SK-N-SH (cell line): ENCODE measurements at regions not wholly inside any gene's neighbourhood (a gene's known extent, or its start where the extent isn't known, plus 50 kb on each side); places are given as distances from the start of the nearest gene placed in this dataset.

Experiments
- CTCF ChIA-PET: fragments of 300-600, 350-600 bp; formaldehyde crosslinking; extraction: SDS; loops from one replicate; lab custom pipeline; 2021; lab: Yijun Ruan, JAX
- POLR2A ChIA-PET: fragments of 350-600 bp; sonication (Branson Sonifier 250); formaldehyde crosslinking; extraction: SDS; loops from one replicate; lab custom pipeline; 2020; ENCODE audit warnings: antibody characterized with exemption, inconsistent platforms; lab: Yijun Ruan, JAX
- DNase-seq: peaks from one replicate; pipeline ENCODE4 v3.0.0; 2012
- H2AFZ ChIP-seq: fragments of 200-600 bp; sonication (generic); 2 replicates; pipeline ENCODE4 v1.8.1; 2016; ENCODE audit warnings: antibody characterized with exemption, mild to moderate bottlenecking, low read depth
- H3F3A ChIP-seq: fragments of 200-600 bp; sonication (generic); replicated peaks from 2 replicates; pipeline ENCODE3; 2016; ENCODE audit warnings: antibody characterized with exemption, mild to moderate bottlenecking; ENCODE audit not compliant: insufficient read depth
- H3K27ac ChIP-seq, 2 experiments: fragments of 200-500 bp in 1 of 2; fragments of 200-600 bp in 1 of 2; sonication (Bioruptor generic) in 1 of 2; sonication (generic), shearing (Covaris generic) in 1 of 2; 2 replicates each; pipeline versions ENCODE4 v1.5.1 to v1.6.1; 2014 to 2016; ENCODE audit warnings: low read depth in 2 of 2, inconsistent platforms in 1 of 2, low read length in 1 of 2, mild to moderate bottlenecking in 1 of 2, mixed read lengths in 1 of 2
- H3K27me3 ChIP-seq: fragments of 200-600 bp; sonication (generic), shearing (Covaris generic); 2 replicates; pipeline ENCODE4 v1.6.1; 2016; ENCODE audit warnings: mixed run types; ENCODE audit not compliant: insufficient read depth
- H3K36me3 ChIP-seq, 2 experiments: fragments of 200-500 bp in 1 of 2; fragments of 200-600 bp in 1 of 2; sonication (Bioruptor generic) in 1 of 2; sonication (generic) in 1 of 2; replicated peaks in 1 of 2; 2 replicates each; pipeline versions ENCODE3 to v1.5.1; 2014 to 2016; ENCODE audit warnings: low read length in 1 of 2, mild to moderate bottlenecking in 1 of 2; ENCODE audit not compliant: insufficient read depth in 2 of 2, control insufficient read depth in 1 of 2
- H3K4me1 ChIP-seq, 2 experiments: fragments of 200-500 bp in 1 of 2; fragments of 200-600 bp in 1 of 2; sonication (Bioruptor generic) in 1 of 2; sonication (generic), shearing (Covaris generic) in 1 of 2; 2 replicates each; pipeline versions ENCODE4 v1.5.1 to v1.6.1; 2014 to 2016; ENCODE audit warnings: low read depth in 1 of 2, low read length in 1 of 2, mixed run types in 1 of 2; ENCODE audit not compliant: insufficient read depth in 2 of 2, control insufficient read depth in 1 of 2
- H3K4me2 ChIP-seq: fragments of 200-600 bp; sonication (generic), shearing (Covaris generic); 2 replicates; pipeline ENCODE4 v1.6.1; 2017; ENCODE audit warnings: mixed run types
- H3K4me3 ChIP-seq, 2 experiments: fragments of 200-500 bp in 1 of 2; fragments of 200-600 bp in 1 of 2; sonication (Bioruptor generic) in 1 of 2; sonication (generic), shearing (Covaris generic) in 1 of 2; 2 replicates each; pipeline versions ENCODE4 v1.5.1 to v1.8.1; 2014 to 2016; ENCODE audit warnings: low read depth in 2 of 2, inconsistent platforms in 1 of 2, low read length in 1 of 2, mild to moderate bottlenecking in 1 of 2, mixed read lengths in 1 of 2, moderate library complexity in 1 of 2
- H3K79me2 ChIP-seq: fragments of 200-600 bp; sonication (generic); 2 replicates; pipeline ENCODE4 v1.8.1; 2017; ENCODE audit warnings: mild to moderate bottlenecking; ENCODE audit not compliant: insufficient read depth
- H3K9ac ChIP-seq: fragments of 200-600 bp; sonication (generic); 2 replicates; pipeline ENCODE4 v1.6.1; 2017; ENCODE audit warnings: mixed run types
- H3K9me2 ChIP-seq: fragments of 200-600 bp; sonication (generic); 2 replicates; pipeline ENCODE4 v1.6.1; 2017; ENCODE audit warnings: mixed run types
- H3K9me3 ChIP-seq: fragments of 200-600 bp; sonication (generic); 2 replicates; pipeline ENCODE4 v1.6.1; 2017; ENCODE audit warnings: mixed run types, mild to moderate bottlenecking, moderate library complexity
- H4K20me1 ChIP-seq: fragments of 200-600 bp; sonication (generic); 2 replicates; pipeline ENCODE4 v1.6.1; 2017; ENCODE audit warnings: mild to moderate bottlenecking, mixed run types; ENCODE audit not compliant: insufficient read depth
- CHD2 ChIP-seq: fragments of 150-350 bp; IDR thresholded peaks from 2 replicates; pipeline ENCODE4 v1.6.1; 2018; ENCODE audit warnings: low read length; ENCODE audit not compliant: partially characterized antibody
- ELF1 ChIP-seq: IDR thresholded peaks from 2 replicates; pipeline ENCODE4 v1.4.0; 2012
- EP300 ChIP-seq, 2 experiments: IDR thresholded peaks; 2 replicates each; pipeline versions ENCODE4 v1.4.0 to v1.6.1; 2012; ENCODE audit warnings: borderline replicate concordance in 1 of 2, low read depth in 1 of 2, low read length in 1 of 2
- FOSL2 ChIP-seq: IDR thresholded peaks from 2 replicates; pipeline ENCODE4 v1.4.0; 2012; ENCODE audit warnings: low read depth, mild to moderate bottlenecking, moderate library complexity, borderline replicate concordance
- FOXM1 ChIP-seq: IDR thresholded peaks from 2 replicates; pipeline ENCODE4 v1.4.0; 2012; ENCODE audit warnings: low read depth, mild to moderate bottlenecking
- MEF2A ChIP-seq: IDR thresholded peaks from 2 replicates; pipeline ENCODE4 v1.4.0; 2012; ENCODE audit warnings: low read depth, borderline replicate concordance
- MXI1 ChIP-seq: IDR thresholded peaks from 2 replicates; pipeline ENCODE4 v1.6.1; 2012; ENCODE audit warnings: mild to moderate bottlenecking, low read depth, low read length, improper control_type of control experiment
- NFIC ChIP-seq: IDR thresholded peaks from 2 replicates; pipeline ENCODE4 v1.4.0; 2012; ENCODE audit warnings: borderline replicate concordance
- POLR2AphosphoS5 ChIP-seq: IDR thresholded peaks from 2 replicates; pipeline ENCODE4 v1.6.1; 2012; ENCODE audit warnings: low read depth, low read length
- RAD21 ChIP-seq: IDR thresholded peaks from 2 replicates; pipeline ENCODE4 v1.6.1; 2012; ENCODE audit warnings: mild to moderate bottlenecking, low read length
- REST ChIP-seq: IDR thresholded peaks from 2 replicates; pipeline ENCODE4 v1.6.1; 2012; ENCODE audit warnings: mild to moderate bottlenecking, low read depth, low read length, moderate library complexity
- RFX5 ChIP-seq: IDR thresholded peaks from 2 replicates; pipeline ENCODE4 v1.6.1; 2012; ENCODE audit warnings: mild to moderate bottlenecking, improper control_type of control experiment, low read length
- RXRA ChIP-seq: IDR thresholded peaks from 2 replicates; pipeline ENCODE4 v1.4.0; 2012; ENCODE audit warnings: low read depth, mild to moderate bottlenecking, borderline replicate concordance
- TAF1 ChIP-seq: IDR thresholded peaks from 2 replicates; pipeline ENCODE4 v1.6.1; 2012; ENCODE audit warnings: low read depth, mild to moderate bottlenecking, low read length, moderate library complexity, borderline replicate concordance
- TCF12 ChIP-seq: IDR thresholded peaks from 2 replicates; pipeline ENCODE4 v1.4.0; 2012
- ZBTB33 ChIP-seq: IDR thresholded peaks from 2 replicates; pipeline ENCODE4 v1.4.0; 2012; ENCODE audit warnings: low read depth, borderline replicate concordance
- WGBS: methylation state at CpG from one replicate; pipeline ENCODE4 v1.1.6; 2017; ENCODE audit warnings: low lambda C conversion rate; 5-methylcytosine and 5-hydroxymethylcytosine counted together
- TF ChIP-seq, protein P1 (sequence below): fragments of 150-350 bp; IDR thresholded peaks from 2 replicates; pipeline ENCODE4 v1.6.1; 2017; ENCODE audit warnings: antibody characterized with exemption, low read length, low read depth, borderline replicate concordance
- TF ChIP-seq, protein P2 (sequence below): IDR thresholded peaks from 2 replicates; pipeline ENCODE4; 2012
- TF ChIP-seq, protein P3 (sequence below): fragments of 150-350 bp; IDR thresholded peaks from 2 replicates; pipeline ENCODE4 v1.6.1; 2016; ENCODE audit warnings: mild to moderate bottlenecking, low read depth, low read length

GRCh38 chr1:211206981-211207380, 52.2 kb upstream of the RCOR3 start:
- no peak for DNase-seq
- H3K4me2 ChIP-seq: no peak overlapping the region
- ChIA-PET CTCF (interaction anchor here (1.0 kb wide), 1 partner anchor 117 kb away, joined by 3 read pairs; no protein-coding TSS in a partner anchor), POLR2A (no interaction called here)
- 90% methylated on average over 33 of the region's 33 CpGs for WGBS
- no peaks in the 10 kb centered on the region for H4K20me1 ChIP-seq
- no peak overlapping the region for H3K27ac ChIP-seq
- H2AFZ ChIP-seq: no peak overlapping the region
- H3K27me3 ChIP-seq: no peaks in the 10 kb centered on the region
- H3K9me3 ChIP-seq: no peaks in the 10 kb centered on the region
- H3K9ac ChIP-seq: no peak overlapping the region
- no peaks in the 10 kb centered on the region for H3K4me1 ChIP-seq
- H3K9me2 ChIP-seq: no peaks in the 10 kb centered on the region
- no peaks in the 10 kb centered on the region for H3K79me2 ChIP-seq
- H3K4me3 ChIP-seq: no peak overlapping the region
- H3K36me3 ChIP-seq: no peaks in the 10 kb centered on the region
- H3F3A ChIP-seq: no peaks in the 10 kb centered on the region
- TF ChIP-seq EP300 (IDR thresholded peaks at IDR 0.05; ENCODE audit: borderline replicate concordance in 1 of 2, low read depth in 1 of 2, low read length in 1 of 2) (no peak), MXI1 (no peak), FOSL2 (no peak), TAF1 (no peak), ELF1 (no peak), RFX5 (no peak), POLR2AphosphoS5 (no peak)
- TF ChIP-seq, protein P1, sequence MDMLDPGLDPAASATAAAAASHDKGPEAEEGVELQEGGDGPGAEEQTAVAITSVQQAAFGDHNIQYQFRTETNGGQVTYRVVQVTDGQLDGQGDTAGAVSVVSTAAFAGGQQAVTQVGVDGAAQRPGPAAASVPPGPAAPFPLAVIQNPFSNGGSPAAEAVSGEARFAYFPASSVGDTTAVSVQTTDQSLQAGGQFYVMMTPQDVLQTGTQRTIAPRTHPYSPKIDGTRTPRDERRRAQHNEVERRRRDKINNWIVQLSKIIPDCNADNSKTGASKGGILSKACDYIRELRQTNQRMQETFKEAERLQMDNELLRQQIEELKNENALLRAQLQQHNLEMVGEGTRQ: no peak

DNA sequence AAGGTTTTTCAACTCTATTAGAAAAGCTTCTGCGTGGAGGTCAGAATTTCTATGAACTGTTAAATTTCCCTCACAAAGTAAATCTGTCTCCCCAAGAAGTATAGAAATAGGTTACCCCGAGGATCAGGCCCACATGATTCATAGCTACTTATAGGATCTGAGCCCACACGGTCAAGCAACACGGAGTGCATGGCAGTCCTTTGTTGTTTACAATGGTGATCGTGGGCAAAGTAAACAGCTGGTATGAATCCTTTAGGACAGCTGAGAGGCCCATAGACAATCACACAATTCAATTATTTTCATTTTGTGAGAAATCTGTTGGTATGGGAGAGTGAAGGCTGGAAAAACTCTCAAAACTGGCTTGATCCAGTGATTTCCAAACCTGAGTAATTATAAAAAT, 58.9 kb upstream of the RCOR3 start:
- H3K9ac ChIP-seq: no peak overlapping the region
- H3K4me2 ChIP-seq: no peak overlapping the region
- no peaks in the 10 kb centered on the region for H3K27me3 ChIP-seq
- H3K9me3 ChIP-seq: no peaks in the 10 kb centered on the region
- no peaks in the 10 kb centered on the region for H3K9me2 ChIP-seq
- no peaks in the 10 kb centered on the region for H3K36me3 ChIP-seq
- H3K27ac ChIP-seq: no peak overlapping the region
- 76% methylated on average over 5 of the region's 5 CpGs for WGBS
- H3K4me1 ChIP-seq: no peaks in the 10 kb centered on the region
- H3F3A ChIP-seq: no peaks in the 10 kb centered on the region
- no peak overlapping the region for H3K4me3 ChIP-seq
- no peaks in the 10 kb centered on the region for H4K20me1 ChIP-seq
- no peak for DNase-seq
- ChIA-PET CTCF (no interaction called here), POLR2A (no interaction called here)
- H2AFZ ChIP-seq: no peak overlapping the region
- H3K79me2 ChIP-seq: no peaks in the 10 kb centered on the region
- TF ChIP-seq ZBTB33 (no peak), FOXM1 (no peak), TCF12 (no peak), MEF2A (no peak), CHD2 (no peak), POLR2AphosphoS5 (no peak), RAD21 (no peak), NFIC (no peak), MXI1 (no peak), TAF1 (no peak), RXRA (no peak), REST (no peak)
- TF ChIP-seq, protein P1: no peak
- TF ChIP-seq, protein P2, sequence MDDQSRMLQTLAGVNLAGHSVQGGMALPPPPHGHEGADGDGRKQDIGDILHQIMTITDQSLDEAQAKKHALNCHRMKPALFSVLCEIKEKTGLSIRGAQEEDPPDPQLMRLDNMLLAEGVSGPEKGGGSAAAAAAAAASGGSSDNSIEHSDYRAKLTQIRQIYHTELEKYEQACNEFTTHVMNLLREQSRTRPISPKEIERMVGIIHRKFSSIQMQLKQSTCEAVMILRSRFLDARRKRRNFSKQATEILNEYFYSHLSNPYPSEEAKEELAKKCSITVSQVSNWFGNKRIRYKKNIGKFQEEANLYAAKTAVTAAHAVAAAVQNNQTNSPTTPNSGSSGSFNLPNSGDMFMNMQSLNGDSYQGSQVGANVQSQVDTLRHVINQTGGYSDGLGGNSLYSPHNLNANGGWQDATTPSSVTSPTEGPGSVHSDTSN: no peak
- TF ChIP-seq, protein P3, sequence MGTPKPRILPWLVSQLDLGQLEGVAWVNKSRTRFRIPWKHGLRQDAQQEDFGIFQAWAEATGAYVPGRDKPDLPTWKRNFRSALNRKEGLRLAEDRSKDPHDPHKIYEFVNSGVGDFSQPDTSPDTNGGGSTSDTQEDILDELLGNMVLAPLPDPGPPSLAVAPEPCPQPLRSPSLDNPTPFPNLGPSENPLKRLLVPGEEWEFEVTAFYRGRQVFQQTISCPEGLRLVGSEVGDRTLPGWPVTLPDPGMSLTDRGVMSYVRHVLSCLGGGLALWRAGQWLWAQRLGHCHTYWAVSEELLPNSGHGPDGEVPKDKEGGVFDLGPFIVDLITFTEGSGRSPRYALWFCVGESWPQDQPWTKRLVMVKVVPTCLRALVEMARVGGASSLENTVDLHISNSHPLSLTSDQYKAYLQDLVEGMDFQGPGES: no peak
